Peyer's patch (tissue), 4 donors: ENCODE measurements at regions not wholly inside any gene's neighbourhood (a gene's known extent, or its start where the extent isn't known, plus 50 kb on each side); places are given as distances from the start of the nearest gene placed in this dataset.

ENCODE experiments used
- DNase-seq, 3 donors: peaks; one replicate each; pipeline ENCODE4 v3.0.0-alpha.2; 2017 to 2019
- H3K27ac ChIP-seq, 4 donors: fragments of 200-600 bp; sonication (generic); one replicate each; pipeline ENCODE4 v1.5.1; 2016 to 2019
- H3K27me3 ChIP-seq, 2 donors: fragments of 200-600 bp; sonication (generic); one replicate each; pipeline ENCODE4 v1.5.1; 2019
- H3K36me3 ChIP-seq, 3 donors: fragments of 200-600 bp; sonication (generic); one replicate each; pipeline ENCODE4 v1.5.1; 2016 to 2019
- H3K4me1 ChIP-seq, 4 donors: fragments of 200-600 bp; sonication (generic); one replicate each; pipeline ENCODE4 v1.5.1; 2016 to 2019
- H3K4me3 ChIP-seq, 4 donors: fragments of 200-600 bp; sonication (generic); 1 replicate in 3 of 4; 2 replicates in 1 of 4; pipeline ENCODE4 v1.5.1; 2016 to 2019; ENCODE audit warnings: mild to moderate bottlenecking in 1 of 4
- H3K9me3 ChIP-seq, 4 donors: fragments of 200-600 bp; sonication (generic); one replicate each; pipeline ENCODE4 v1.5.1; 2016 to 2019; ENCODE audit warnings: mild to moderate bottlenecking in 1 of 4
- CTCF ChIP-seq, 6 experiments: fragments of 450-650 bp in 4 of 6; fragments of 200-600 bp in 2 of 6; sonication (generic) in 1 of 6; IDR thresholded peaks; one replicate each; pipeline ENCODE4 v1.5.1; 2017 to 2019; ENCODE audit warnings: antibody characterized with exemption in 6 of 6, mild to moderate bottlenecking in 3 of 6, moderate library complexity in 1 of 6
- POLR2A ChIP-seq, 2 donors: fragments of 450-650 bp; IDR thresholded peaks; one replicate each; pipeline ENCODE4 v1.5.1; 2017; ENCODE audit warnings: antibody characterized with exemption in 2 of 2, mild to moderate bottlenecking in 2 of 2, moderate library complexity in 2 of 2

- Histone ChIP-seq H3K27ac (no peak overlapping the region), H3K27me3 (no peaks in the 10 kb centered on the region), H3K4me3 (no peak overlapping the region), H3K36me3 (no peaks in the 10 kb centered on the region), H3K4me1 (no peaks in the 10 kb centered on the region), H3K9me3 (no peaks in the 10 kb centered on the region)
- DNase-seq = no peak
- TF ChIP-seq POLR2A (IDR thresholded peaks at IDR 0.05) (no peak), CTCF (IDR thresholded peaks at IDR 0.05) (no peak)
Observed at GRCh38 chr4:123299212-123299691, 97.3 kb upstream of the SPRY1 start.

- no peaks in the 10 kb centered on the region for H3K9me3 ChIP-seq
- H3K4me3 ChIP-seq = no peak overlapping the region
- no peak for DNase-seq
- no peaks in the 10 kb centered on the region for H3K4me1 ChIP-seq
- H3K27ac ChIP-seq = no peak overlapping the region
- H3K27me3 ChIP-seq = no peaks in the 10 kb centered on the region
- no peaks in the 10 kb centered on the region for H3K36me3 ChIP-seq
- no peak for TF ChIP-seq POLR2A (IDR thresholded peaks at IDR 0.05)
- TF ChIP-seq CTCF (IDR thresholded peaks at IDR 0.05) = no peak
Observed at GRCh38 chr4:123300222-123301039, 96.2 kb upstream of the SPRY1 start.

- Histone ChIP-seq H3K4me1 (no peaks in the 10 kb centered on the region), H3K9me3 (no peaks in the 10 kb centered on the region), H3K36me3 (no peaks in the 10 kb centered on the region), H3K4me3 (no peak overlapping the region), H3K27ac (no peak overlapping the region), H3K27me3 (no peaks in the 10 kb centered on the region)
- DNase-seq = no peak
- no peak for TF ChIP-seq CTCF (IDR thresholded peaks at IDR 0.05)
- TF ChIP-seq POLR2A (IDR thresholded peaks at IDR 0.05) = no peak
Observed at GRCh38 chr4:123301923-123302322, 94.7 kb upstream of the SPRY1 start.

DNA sequence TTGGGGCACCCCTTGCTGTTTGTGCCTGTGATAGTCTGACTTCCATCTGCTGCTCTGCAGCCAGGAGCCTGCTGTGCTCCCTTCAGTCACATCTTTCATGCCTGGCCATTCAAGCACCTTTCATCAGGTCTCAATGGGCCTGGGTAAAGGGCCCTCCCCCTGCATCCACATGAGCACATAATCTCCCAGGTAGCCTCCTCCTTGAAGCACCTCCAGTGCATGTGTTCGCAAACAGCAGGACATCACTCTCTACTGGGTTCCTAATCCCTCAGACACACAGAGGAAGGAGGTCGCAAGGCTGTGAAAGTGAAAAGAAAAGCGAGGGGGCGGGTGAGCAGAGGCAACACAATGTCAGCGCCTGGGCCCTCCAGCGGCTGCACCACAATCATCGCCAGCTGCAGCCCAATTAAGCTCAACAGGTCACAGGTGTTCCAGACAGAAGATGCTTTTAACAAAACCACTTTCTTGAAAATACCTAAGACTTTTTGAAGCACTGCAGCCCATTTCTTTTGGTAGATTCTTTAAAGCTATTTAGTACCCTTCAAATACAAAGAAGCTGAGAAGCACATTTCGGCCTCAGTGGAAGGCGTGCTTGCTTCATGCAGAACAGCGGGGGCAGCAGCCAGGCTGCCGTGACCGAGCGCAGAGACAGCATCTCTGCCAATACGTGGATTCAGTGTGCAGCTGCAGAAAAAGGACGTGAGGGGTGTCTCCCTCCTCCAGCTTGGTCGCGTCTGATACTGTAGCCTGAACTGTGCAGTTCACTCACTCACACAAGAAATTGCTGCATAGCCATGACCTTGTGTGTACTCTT lies 92.2 kb upstream of the SPRY1 start:
- DNase-seq = peak in 1 of 3 donors; percentile 34
- H3K36me3 ChIP-seq = no peaks in the 10 kb centered on the region
- H3K4me1 ChIP-seq = no peaks in the 10 kb centered on the region
- TF ChIP-seq CTCF (IDR thresholded peaks at IDR 0.05) = no peak
- TF ChIP-seq POLR2A (IDR thresholded peaks at IDR 0.05) = no peak
- no peaks in the 10 kb centered on the region for H3K9me3 ChIP-seq
- H3K27me3 ChIP-seq = no peaks in the 10 kb centered on the region
- H3K4me3 ChIP-seq = no peak overlapping the region
- no peak overlapping the region for H3K27ac ChIP-seq

GRCh38 chr4:123305736-123306135 lies 90.9 kb upstream of the SPRY1 start:
- Histone ChIP-seq H3K9me3 (no peaks in the 10 kb centered on the region), H3K4me3 (no peak overlapping the region), H3K27me3 (no peaks in the 10 kb centered on the region), H3K27ac (no peak overlapping the region), H3K36me3 (no peaks in the 10 kb centered on the region), H3K4me1 (no peaks in the 10 kb centered on the region)
- no peak for DNase-seq
- TF ChIP-seq CTCF (IDR thresholded peaks at IDR 0.05) (no peak), POLR2A (IDR thresholded peaks at IDR 0.05) (no peak)
